Colonic mucosa (tissue), 4 donors: ENCODE measurements at regions not wholly inside any gene's neighbourhood (a gene's known extent, or its start where the extent isn't known, plus 50 kb on each side); places are given as distances from the start of the nearest gene placed in this dataset.

Experiments used
- DNase-seq: peaks from one replicate; pipeline ENCODE4 v3.0.0-alpha.2; 2020
- H3K27ac ChIP-seq: fragments of 200-600 bp; one replicate; pipeline ENCODE4 v1.8.0; 2021
- H3K27me3 ChIP-seq: fragments of 200-600 bp; one replicate; pipeline ENCODE4 v1.8.0; 2021
- H3K36me3 ChIP-seq: fragments of 200-600 bp; one replicate; pipeline ENCODE4 v1.8.0; 2021
- H3K4me1 ChIP-seq: fragments of 200-600 bp; one replicate; pipeline ENCODE4 v1.8.0; 2021; ENCODE audit warnings: mild to moderate bottlenecking
- H3K4me3 ChIP-seq: fragments of 200-600 bp; one replicate; pipeline ENCODE4 v1.8.0; 2021
- H3K9ac ChIP-seq, 2 donors: one replicate each; pipeline ENCODE4 v1.7.0; 2013; ENCODE audit warnings: control low read depth in 2 of 2, low read depth in 2 of 2, low read length in 2 of 2
- H3K9me3 ChIP-seq: fragments of 200-600 bp; one replicate; pipeline ENCODE4 v1.8.0; 2021
- intact Hi-C: fragments of 100-400 bp; cut with DNase I; formaldehyde crosslinking; loops from one replicate; pipeline ENCODE4 v1.14.1; 2022
- TF ChIP-seq, protein P1 (sequence below): fragments of 200-600 bp; IDR thresholded peaks from one replicate; pipeline ENCODE4 v1.8.0; 2022; ENCODE audit warnings: antibody characterized with exemption, mild to moderate bottlenecking
- donor health status: healthy.
- donor health status: DM: no; HTN: no; CAD: no.
- donor health status: DM: no; HTN: no; CAD: no.

DNA sequence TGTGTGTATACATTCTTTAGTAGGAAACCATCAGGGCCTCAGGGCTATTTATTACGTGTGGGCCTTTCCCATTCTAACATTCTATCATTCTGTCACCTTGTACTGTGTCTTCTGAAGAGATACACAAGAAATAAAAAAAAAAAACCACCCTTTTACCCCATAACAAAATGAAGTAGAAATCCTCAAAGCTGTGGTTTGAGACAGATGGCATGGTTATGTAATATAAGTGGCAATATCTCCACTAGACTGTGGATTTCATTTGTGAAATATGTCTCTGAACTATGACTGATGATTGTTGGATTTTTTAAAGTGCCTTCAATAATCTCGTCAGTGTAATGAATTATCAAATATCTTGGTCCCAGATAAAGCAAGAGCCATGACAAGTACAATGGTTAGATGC is 150.0 kb upstream of the BLID start:
- Histone ChIP-seq H3K9me3 (no peaks in the 10 kb centered on the region), H3K36me3 (no peaks in the 10 kb centered on the region), H3K4me3 (no peak overlapping the region), H3K4me1 (no peaks in the 10 kb centered on the region), H3K9ac (no peak overlapping the region), H3K27me3 (no peaks in the 10 kb centered on the region), H3K27ac (no peak overlapping the region)
- TF ChIP-seq, protein P1, sequence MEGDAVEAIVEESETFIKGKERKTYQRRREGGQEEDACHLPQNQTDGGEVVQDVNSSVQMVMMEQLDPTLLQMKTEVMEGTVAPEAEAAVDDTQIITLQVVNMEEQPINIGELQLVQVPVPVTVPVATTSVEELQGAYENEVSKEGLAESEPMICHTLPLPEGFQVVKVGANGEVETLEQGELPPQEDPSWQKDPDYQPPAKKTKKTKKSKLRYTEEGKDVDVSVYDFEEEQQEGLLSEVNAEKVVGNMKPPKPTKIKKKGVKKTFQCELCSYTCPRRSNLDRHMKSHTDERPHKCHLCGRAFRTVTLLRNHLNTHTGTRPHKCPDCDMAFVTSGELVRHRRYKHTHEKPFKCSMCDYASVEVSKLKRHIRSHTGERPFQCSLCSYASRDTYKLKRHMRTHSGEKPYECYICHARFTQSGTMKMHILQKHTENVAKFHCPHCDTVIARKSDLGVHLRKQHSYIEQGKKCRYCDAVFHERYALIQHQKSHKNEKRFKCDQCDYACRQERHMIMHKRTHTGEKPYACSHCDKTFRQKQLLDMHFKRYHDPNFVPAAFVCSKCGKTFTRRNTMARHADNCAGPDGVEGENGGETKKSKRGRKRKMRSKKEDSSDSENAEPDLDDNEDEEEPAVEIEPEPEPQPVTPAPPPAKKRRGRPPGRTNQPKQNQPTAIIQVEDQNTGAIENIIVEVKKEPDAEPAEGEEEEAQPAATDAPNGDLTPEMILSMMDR, result no peak
- DNase-seq, result no peak
- intact Hi-C loops, result no loop called here

DNA sequence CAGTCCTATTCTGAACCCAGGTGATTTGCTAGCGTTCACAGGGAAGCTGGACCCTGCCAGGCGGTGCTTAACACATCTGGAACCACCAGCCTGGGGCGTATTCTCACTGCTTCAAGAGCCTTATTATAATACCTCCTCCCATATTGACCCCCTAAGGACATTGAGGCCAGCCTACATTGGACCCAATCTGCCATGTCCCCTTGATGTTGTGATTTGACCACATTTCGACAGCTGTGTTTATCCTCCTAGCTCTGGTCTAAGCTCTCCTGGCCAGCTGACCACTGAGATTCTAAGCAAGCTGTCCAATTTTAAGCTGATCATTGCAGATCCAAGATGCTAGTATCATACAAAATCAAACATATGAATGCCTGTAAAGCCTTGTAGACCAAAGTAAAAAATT is 148.1 kb upstream of the BLID start:
- no peak overlapping the region for H3K27ac ChIP-seq
- H3K9me3 ChIP-seq, result no peaks in the 10 kb centered on the region
- no peaks in the 10 kb centered on the region for H3K27me3 ChIP-seq
- H3K9ac ChIP-seq, result no peak overlapping the region
- H3K36me3 ChIP-seq, result no peaks in the 10 kb centered on the region
- no peak for DNase-seq
- TF ChIP-seq, protein P1, result no peak
- intact Hi-C loops, result no loop called here
- no peaks in the 10 kb centered on the region for H3K4me1 ChIP-seq
- no peak overlapping the region for H3K4me3 ChIP-seq

DNA sequence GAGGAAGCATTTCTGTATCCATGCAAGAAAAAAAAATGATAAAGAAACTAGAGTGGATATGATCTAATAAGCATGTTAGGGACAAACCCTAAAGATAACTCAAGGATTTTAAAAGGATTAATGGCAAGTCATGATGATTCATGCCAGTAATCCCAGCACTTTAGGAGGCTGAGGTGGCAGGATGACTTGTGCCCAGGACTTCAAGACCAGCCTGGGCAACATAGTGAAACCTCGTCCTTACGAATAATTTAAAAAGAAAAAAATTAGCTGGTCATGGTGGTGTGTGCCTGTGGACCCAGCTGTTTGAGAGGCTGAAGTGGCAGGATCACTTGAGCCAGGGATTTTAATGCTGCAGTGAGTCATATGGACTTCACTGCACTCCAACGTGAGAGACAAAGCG is 145.5 kb upstream of the BLID start:
- H3K36me3 ChIP-seq, result no peaks in the 10 kb centered on the region
- no peak for DNase-seq
- no peaks in the 10 kb centered on the region for H3K4me1 ChIP-seq
- H3K27me3 ChIP-seq, result no peaks in the 10 kb centered on the region
- TF ChIP-seq, protein P1, result no peak
- no peaks in the 10 kb centered on the region for H3K9me3 ChIP-seq
- intact Hi-C loops, result no loop called here
- no peak overlapping the region for H3K9ac ChIP-seq
- no peak overlapping the region for H3K4me3 ChIP-seq
- H3K27ac ChIP-seq, result no peak overlapping the region

DNA sequence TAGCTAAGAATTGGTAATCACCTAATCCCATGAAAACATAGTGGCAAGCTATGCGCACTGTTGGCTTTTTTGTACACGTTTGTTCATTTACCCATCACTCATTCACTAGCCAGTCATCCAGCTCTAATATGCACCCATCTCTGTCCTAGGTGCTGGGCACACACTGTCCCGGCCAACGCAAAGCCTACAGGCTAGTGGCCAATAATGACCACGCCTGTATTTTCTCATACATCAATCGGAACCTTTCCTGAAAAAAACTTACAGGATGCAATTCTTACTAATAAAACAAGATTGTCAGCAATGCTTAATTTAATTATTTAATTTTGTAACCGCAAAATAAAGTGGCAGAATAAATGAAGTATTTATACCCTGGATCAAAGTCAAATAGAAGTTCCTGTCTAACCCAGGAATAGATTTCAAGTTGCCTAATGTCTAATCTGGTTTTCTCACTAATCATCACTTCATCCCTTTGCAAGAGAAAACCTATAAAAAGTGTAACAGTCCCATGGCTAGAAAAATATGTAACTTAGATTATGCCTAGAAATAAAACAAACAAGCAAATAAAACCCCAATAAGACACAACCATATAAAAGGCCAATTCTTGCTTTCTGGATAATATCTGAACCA is 143.3 kb upstream of the BLID start:
- no peak overlapping the region for H3K9ac ChIP-seq
- TF ChIP-seq, protein P1, result no peak
- H3K4me3 ChIP-seq, result no peak overlapping the region
- H3K9me3 ChIP-seq, result no peaks in the 10 kb centered on the region
- no peaks in the 10 kb centered on the region for H3K36me3 ChIP-seq
- intact Hi-C loops, result no loop called here
- H3K27me3 ChIP-seq, result no peaks in the 10 kb centered on the region
- H3K27ac ChIP-seq, result no peak overlapping the region
- no peaks in the 10 kb centered on the region for H3K4me1 ChIP-seq
- DNase-seq, result no peak

DNA sequence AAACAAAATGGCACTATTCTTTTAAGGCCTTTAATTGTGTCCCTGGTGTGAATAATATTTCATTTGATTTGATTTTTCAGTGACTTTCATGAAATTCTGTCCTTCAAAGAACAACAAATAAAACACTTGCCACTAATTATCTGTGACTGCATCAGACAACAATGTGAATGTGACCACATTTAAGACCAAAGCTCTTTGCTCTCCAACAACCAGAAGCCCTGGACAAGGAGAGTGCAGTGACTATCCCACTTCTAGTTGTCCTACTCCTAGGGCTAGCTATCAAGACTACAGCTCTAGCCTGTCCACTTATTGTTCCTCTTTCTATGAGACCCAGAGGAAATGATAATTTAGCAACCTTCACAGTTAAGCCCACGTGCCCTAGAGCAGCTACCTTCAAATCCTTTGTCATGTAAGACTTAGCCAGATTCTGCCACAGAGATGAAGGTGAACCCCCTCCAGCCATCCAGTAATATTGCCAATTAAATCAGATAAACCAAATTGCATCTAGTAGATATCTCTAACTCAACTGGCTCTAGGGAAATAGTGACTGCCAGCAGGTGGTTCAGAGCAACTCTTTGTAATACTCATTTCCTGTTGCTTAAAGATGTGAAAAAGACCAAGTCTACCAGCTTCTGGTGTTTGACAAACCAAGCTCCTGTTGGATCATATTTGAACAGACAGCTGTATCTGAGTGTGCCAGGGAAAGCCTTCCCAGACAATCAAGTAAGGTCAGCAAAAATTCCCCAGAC is 142.6 kb upstream of the BLID start:
- no peaks in the 10 kb centered on the region for H3K36me3 ChIP-seq
- DNase-seq, result no peak
- H3K9me3 ChIP-seq, result no peaks in the 10 kb centered on the region
- no peak overlapping the region for H3K27ac ChIP-seq
- TF ChIP-seq, protein P1, result no peak
- H3K4me1 ChIP-seq, result no peaks in the 10 kb centered on the region
- intact Hi-C loops, result no loop called here
- H3K9ac ChIP-seq, result no peak overlapping the region
- no peak overlapping the region for H3K4me3 ChIP-seq
- H3K27me3 ChIP-seq, result no peaks in the 10 kb centered on the region
